ENCODE measurements at regions not wholly inside any gene's neighbourhood (a gene's known extent, or its start where the extent isn't known, plus 50 kb on each side); places are given as distances from the start of the nearest gene placed in this dataset.

GRCh38 chr16:50466170-50466569, 82.0 kb upstream of the NKD1 start:
- TF ChIP-seq PATZ1 (CRISPR knock-in tag; IDR thresholded peaks at IDR 0.05; ENCODE audit: borderline replicate concordance) (no peak), CSRNP3 (CRISPR knock-in tag; IDR thresholded peaks at IDR 0.05) (no peak), ZNF8 (CRISPR knock-in tag; IDR thresholded peaks at IDR 0.05) (no peak), SNAI2 (CRISPR knock-in tag; IDR thresholded peaks at IDR 0.05) (no peak), ISL1 (CRISPR knock-in tag; IDR thresholded peaks at IDR 0.05) (no peak), ARNTL (CRISPR knock-in tag; IDR thresholded peaks at IDR 0.05; ENCODE audit: borderline replicate concordance, low read depth) (no peak), OSR1 (CRISPR knock-in tag; IDR thresholded peaks at IDR 0.05) (no peak), POU6F1 (CRISPR knock-in tag; IDR thresholded peaks at IDR 0.05; ENCODE audit: borderline replicate concordance, low read depth) (no peak), TSHZ2 (CRISPR knock-in tag; IDR thresholded peaks at IDR 0.05) (no peak), TOX (CRISPR knock-in tag; IDR thresholded peaks at IDR 0.05; ENCODE audit: borderline replicate concordance) (no peak), RARB (CRISPR knock-in tag; IDR thresholded peaks at IDR 0.05) (no peak), CREB5 (CRISPR knock-in tag; IDR thresholded peaks at IDR 0.05; ENCODE audit: low read depth) (no peak)
